H9 (cell line): ENCODE measurements at regions not wholly inside any gene's neighbourhood (a gene's known extent, or its start where the extent isn't known, plus 50 kb on each side); places are given as distances from the start of the nearest gene placed in this dataset.

Experiments used
- DNase-seq: peaks from one replicate; pipeline ENCODE4 v3.0.0-alpha.2; 2017
- H2AFZ ChIP-seq: one replicate; pipeline ENCODE4 v1.6.1; 2013; ENCODE audit warnings: mild to moderate bottlenecking, low read length, control low read depth, moderate library complexity
- H2AK5ac ChIP-seq: 2 replicates; pipeline ENCODE4 v1.6.1; 2013; ENCODE audit warnings: low read length, control low read depth, mixed read lengths; ENCODE audit not compliant: insufficient read length
- H2BK120ac ChIP-seq: one replicate; pipeline ENCODE4 v1.6.1; 2013; ENCODE audit warnings: low read depth, mild to moderate bottlenecking, low read length, control low read depth, inconsistent platforms; ENCODE audit not compliant: poor library complexity, severe bottlenecking
- H2BK12ac ChIP-seq: 2 replicates; pipeline ENCODE4 v1.6.1; 2013; ENCODE audit warnings: low read length, control low read depth, mixed read lengths, low read depth; ENCODE audit not compliant: insufficient read length
- H2BK15ac ChIP-seq: 2 replicates; pipeline ENCODE4 v1.6.1; 2013; ENCODE audit warnings: low read depth, low read length, control low read depth
- H2BK20ac ChIP-seq: one replicate; pipeline ENCODE4 v1.6.1; 2013; ENCODE audit warnings: low read depth, mild to moderate bottlenecking, low read length, control low read depth, inconsistent platforms; ENCODE audit not compliant: poor library complexity, severe bottlenecking
- H2BK5ac ChIP-seq: 2 replicates; pipeline ENCODE4 v1.6.1; 2013; ENCODE audit warnings: low read length, control low read depth, mixed read lengths; ENCODE audit not compliant: insufficient read length
- H3K14ac ChIP-seq: 2 replicates; pipeline ENCODE4 v1.6.1; 2013; ENCODE audit warnings: low read length, control low read depth; ENCODE audit not compliant: insufficient read depth
- H3K18ac ChIP-seq: 2 replicates; pipeline ENCODE4 v1.6.1; 2013; ENCODE audit warnings: low read depth, mild to moderate bottlenecking, mixed read lengths, low read length, control low read depth; ENCODE audit not compliant: insufficient read length
- H3K23ac ChIP-seq: 2 replicates; pipeline ENCODE4 v1.6.1; 2013; ENCODE audit warnings: low read length, control low read depth, mixed read lengths, low read depth; ENCODE audit not compliant: insufficient read length
- H3K23me2 ChIP-seq: 2 replicates; pipeline ENCODE4 v1.6.1; 2013; ENCODE audit warnings: low read depth, mild to moderate bottlenecking, mixed read lengths, low read length, control low read depth; ENCODE audit not compliant: insufficient read length, poor library complexity, severe bottlenecking
- H3K27ac ChIP-seq: 2 replicates; pipeline ENCODE4 v1.5.1; 2013; ENCODE audit warnings: low read length, control low read depth, mixed read lengths, low read depth; ENCODE audit not compliant: insufficient read length
- H3K27me3 ChIP-seq: 2 replicates; pipeline ENCODE4 v1.6.1; 2013; ENCODE audit warnings: low read length, control low read depth, inconsistent platforms; ENCODE audit not compliant: insufficient read depth
- H3K4ac ChIP-seq: 2 replicates; pipeline ENCODE4 v1.6.1; 2013; ENCODE audit warnings: low read depth, mild to moderate bottlenecking, control low read depth, inconsistent platforms, low read length, moderate library complexity
- H3K4me1 ChIP-seq: 2 replicates; pipeline ENCODE4 v1.6.1; 2013; ENCODE audit warnings: low read length, control low read depth, inconsistent platforms; ENCODE audit not compliant: insufficient read depth
- H3K4me2 ChIP-seq: 2 replicates; pipeline ENCODE4 v1.6.1; 2013; ENCODE audit warnings: low read length, control low read depth, mixed read lengths; ENCODE audit not compliant: insufficient read length, insufficient read depth
- H3K56ac ChIP-seq: 2 replicates; pipeline ENCODE4 v1.6.1; 2013; ENCODE audit warnings: low read depth, mild to moderate bottlenecking, mixed read lengths, low read length, control low read depth; ENCODE audit not compliant: insufficient read length
- H3K79me1 ChIP-seq: 2 replicates; pipeline ENCODE4 v1.6.1; 2013; ENCODE audit warnings: low read depth, mild to moderate bottlenecking, moderate library complexity, low read length, control low read depth, inconsistent platforms; ENCODE audit not compliant: insufficient read depth, poor library complexity, severe bottlenecking
- H3K79me2 ChIP-seq: 2 replicates; pipeline ENCODE4 v1.6.1; 2013; ENCODE audit warnings: low read length, control low read depth, inconsistent platforms; ENCODE audit not compliant: insufficient read depth
- H3K9ac ChIP-seq: 2 replicates; pipeline ENCODE4 v1.6.1; 2013; ENCODE audit warnings: low read length, control low read depth, mixed read lengths; ENCODE audit not compliant: insufficient read length; ENCODE audit errors: extremely low read depth
- H3K9me3 ChIP-seq: one replicate; pipeline ENCODE4 v1.6.1; 2013; ENCODE audit warnings: low read depth, low read length, inconsistent platforms; ENCODE audit not compliant: control insufficient read depth
- H3T11ph ChIP-seq: one replicate; pipeline ENCODE4 v1.6.1; 2013; ENCODE audit warnings: mild to moderate bottlenecking, low read length, control low read depth, inconsistent platforms
- H4K20me1 ChIP-seq: one replicate; pipeline ENCODE4 v1.6.1; 2013; ENCODE audit not compliant: control insufficient read depth, insufficient read length, insufficient read depth
- H4K5ac ChIP-seq: 2 replicates; pipeline ENCODE4 v1.6.1; 2013; ENCODE audit warnings: low read depth, mild to moderate bottlenecking, mixed read lengths, low read length, control low read depth; ENCODE audit not compliant: insufficient read length
- H4K8ac ChIP-seq: replicated peaks from 2 replicates; pipeline ENCODE4 v1.6.1; 2013; ENCODE audit warnings: low read length, control low read depth, mixed read lengths, low read depth; ENCODE audit not compliant: insufficient read length
- H4K91ac ChIP-seq: 2 replicates; pipeline ENCODE4 v1.6.1; 2013; ENCODE audit warnings: low read depth, mild to moderate bottlenecking, moderate library complexity, mixed read lengths, low read length, control low read depth; ENCODE audit not compliant: insufficient read length
- H3K27ac Mint-ChIP-seq, 3 experiments: 2 replicates in 2 of 3; 3 replicates in 1 of 3; pipeline ENCODE4 v1.8.0; 2020 to 2021; ENCODE audit warnings: mixed read lengths in 3 of 3, mild to moderate bottlenecking in 1 of 3, moderate library complexity in 1 of 3
- H3K27me3 Mint-ChIP-seq: 2 replicates; pipeline ENCODE4 v1.8.0; 2021; ENCODE audit warnings: low read depth, mild to moderate bottlenecking, moderate library complexity, mixed read lengths
- H3K36me3 Mint-ChIP-seq, 3 experiments: 2 replicates in 2 of 3; 3 replicates in 1 of 3; pipeline ENCODE4 v1.8.0; 2020 to 2021; ENCODE audit warnings: low read depth in 3 of 3, mixed read lengths in 3 of 3; ENCODE audit not compliant: insufficient read depth in 1 of 3
- H3K4me1 Mint-ChIP-seq, 2 experiments: 2 replicates each; pipeline ENCODE4 v1.8.0; 2020; ENCODE audit warnings: mixed read lengths in 2 of 2
- H3K4me3 Mint-ChIP-seq, 2 experiments: 2 replicates in 1 of 2; 3 replicates in 1 of 2; pipeline ENCODE4 v1.8.0; 2020 to 2021; ENCODE audit warnings: mild to moderate bottlenecking in 2 of 2, mixed read lengths in 2 of 2, moderate library complexity in 1 of 2
- H3K9me3 Mint-ChIP-seq, 2 experiments: 2 replicates in 1 of 2; 3 replicates in 1 of 2; pipeline ENCODE4 v1.8.0; 2020; ENCODE audit warnings: mild to moderate bottlenecking in 2 of 2, mixed read lengths in 2 of 2, moderate library complexity in 1 of 2
- WGBS: extraction: QIAGEN DNeasy Blood & Tissue Kit; methylation state at CpG from one replicate; pipeline ENCODE4 v1.1.7; 2013; ENCODE audit warnings: missing lambda C conversion rate, low lambda C conversion rate, mixed read lengths; ENCODE audit not compliant: insufficient read length; ENCODE audit errors: extremely low coverage; 5-methylcytosine and 5-hydroxymethylcytosine counted together
- TF ChIP-seq, protein P1 (sequence below): fragments of 200-600 bp; sonication (generic); conservative IDR thresholded peaks from 3 replicates; pipeline ENCODE4 v1.8.0; 2021; ENCODE audit warnings: antibody characterized with exemption, mild to moderate bottlenecking

DNA sequence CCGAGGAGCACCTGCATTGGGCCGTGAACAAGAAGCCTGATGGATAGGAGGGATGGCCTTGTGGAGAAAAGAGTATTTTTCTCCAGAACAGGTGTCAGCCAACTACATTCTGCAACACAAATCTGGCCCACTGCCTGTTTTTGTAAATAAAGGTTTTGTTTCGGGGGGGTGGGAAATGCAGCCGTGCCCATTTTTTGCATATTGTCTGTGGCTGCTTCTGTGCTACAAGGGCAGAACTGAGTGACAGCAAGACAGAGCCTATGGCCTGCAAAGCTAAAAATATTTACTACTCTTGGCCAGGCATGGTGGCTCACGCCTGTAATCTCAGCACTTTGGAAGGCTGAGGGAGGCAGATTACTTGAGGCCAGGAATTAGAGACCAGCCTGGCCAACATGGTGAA lies 95.9 kb upstream of the AKAP13 start:
- Histone ChIP-seq H2BK12ac (no peak overlapping the region), H4K8ac (no peak overlapping the region), H2AK5ac (no peak overlapping the region), H3K18ac (no peak overlapping the region), H3K23ac (no peak overlapping the region), H3K79me1 (no peaks in the 10 kb centered on the region), H3K27me3 (no peaks in the 10 kb centered on the region), H3K27ac (no peak overlapping the region), H3K23me2 (no peaks in the 10 kb centered on the region), H3K56ac (no peak overlapping the region), H2BK20ac (no peak overlapping the region), H3K14ac (no peak overlapping the region), H3K9me3 (no peaks in the 10 kb centered on the region), H3K4me1 (no peaks in the 10 kb centered on the region), H4K20me1 (no peaks in the 10 kb centered on the region), H3K9ac (no peak overlapping the region), H4K5ac (no peak overlapping the region), H3K4me2 (no peak overlapping the region), H2BK15ac (no peak overlapping the region), H3T11ph (no peak overlapping the region), H2BK120ac (no peak overlapping the region), H3K79me2 (no peaks in the 10 kb centered on the region), H4K91ac (no peak overlapping the region), H3K4ac (no peak overlapping the region), H2BK5ac (no peak overlapping the region), H2AFZ (no peak overlapping the region)
- Mint-ChIP-seq H3K9me3 (no peaks in the 10 kb centered on the region; a peak in 1 of 5 replicates), H3K27ac (no peak overlapping the region), H3K27me3 (peaks cover 17% of the 10 kb centered on the region), H3K4me1 (no peaks in the 10 kb centered on the region), H3K4me3 (no peak overlapping the region), H3K36me3 (no peaks in the 10 kb centered on the region)
- DNase-seq = no peak
- no CpG with 5 or more reads among the region's 5 CpGs for WGBS
- TF ChIP-seq, protein P1, sequence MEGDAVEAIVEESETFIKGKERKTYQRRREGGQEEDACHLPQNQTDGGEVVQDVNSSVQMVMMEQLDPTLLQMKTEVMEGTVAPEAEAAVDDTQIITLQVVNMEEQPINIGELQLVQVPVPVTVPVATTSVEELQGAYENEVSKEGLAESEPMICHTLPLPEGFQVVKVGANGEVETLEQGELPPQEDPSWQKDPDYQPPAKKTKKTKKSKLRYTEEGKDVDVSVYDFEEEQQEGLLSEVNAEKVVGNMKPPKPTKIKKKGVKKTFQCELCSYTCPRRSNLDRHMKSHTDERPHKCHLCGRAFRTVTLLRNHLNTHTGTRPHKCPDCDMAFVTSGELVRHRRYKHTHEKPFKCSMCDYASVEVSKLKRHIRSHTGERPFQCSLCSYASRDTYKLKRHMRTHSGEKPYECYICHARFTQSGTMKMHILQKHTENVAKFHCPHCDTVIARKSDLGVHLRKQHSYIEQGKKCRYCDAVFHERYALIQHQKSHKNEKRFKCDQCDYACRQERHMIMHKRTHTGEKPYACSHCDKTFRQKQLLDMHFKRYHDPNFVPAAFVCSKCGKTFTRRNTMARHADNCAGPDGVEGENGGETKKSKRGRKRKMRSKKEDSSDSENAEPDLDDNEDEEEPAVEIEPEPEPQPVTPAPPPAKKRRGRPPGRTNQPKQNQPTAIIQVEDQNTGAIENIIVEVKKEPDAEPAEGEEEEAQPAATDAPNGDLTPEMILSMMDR = no peak
